Lower leg skin (tissue), 4 donors: ENCODE measurements at regions not wholly inside any gene's neighbourhood (a gene's known extent, or its start where the extent isn't known, plus 50 kb on each side); places are given as distances from the start of the nearest gene placed in this dataset.
"Not testable (repeated sequence)": the region's sequence is repeated elsewhere in the genome, so short reads cannot be mapped to it uniquely, and the experiment has no call there.

ENCODE experiments used
- DNase-seq, 2 donors: peaks; one replicate each; pipeline ENCODE4 v3.0.0-alpha.2; 2019; ENCODE audit warnings: low spot score in 2 of 2
- H3K4me3 ChIP-seq: fragments of 200-600 bp; sonication (generic); 2 replicates; pipeline ENCODE4 v1.5.1; 2017; ENCODE audit warnings: mild to moderate bottlenecking, low read depth; ENCODE audit not compliant: poor library complexity, severe bottlenecking
- POLR2A ChIP-seq, 2 donors: fragments of 450-650 bp; IDR thresholded peaks; one replicate each; pipeline ENCODE4 v1.6.1; 2016 to 2017; ENCODE audit warnings: antibody characterized with exemption in 2 of 2, mild to moderate bottlenecking in 1 of 2, moderate library complexity in 1 of 2
- WGBS, 2 donors: methylation state at CpG; one replicate each; pipeline ENCODE4 v1.1.5; 2018; 5-methylcytosine and 5-hydroxymethylcytosine counted together
- intact Hi-C: fragments of 100-400 bp; cut with DNase I; formaldehyde crosslinking; loops from one replicate; pipeline ENCODE4 v1.15.0; 2023; ENCODE audit warnings: low total_unique reads
- TF ChIP-seq, protein P1 (sequence below), 3 donors: fragments of 450-650 bp; IDR thresholded peaks; one replicate each; pipeline ENCODE4 v1.5.1; 2016; ENCODE audit warnings: antibody characterized with exemption in 3 of 3, mild to moderate bottlenecking in 3 of 3, moderate library complexity in 2 of 3

- TF ChIP-seq POLR2A (IDR thresholded peaks at IDR 0.05) = no peak
- TF ChIP-seq, protein P1, sequence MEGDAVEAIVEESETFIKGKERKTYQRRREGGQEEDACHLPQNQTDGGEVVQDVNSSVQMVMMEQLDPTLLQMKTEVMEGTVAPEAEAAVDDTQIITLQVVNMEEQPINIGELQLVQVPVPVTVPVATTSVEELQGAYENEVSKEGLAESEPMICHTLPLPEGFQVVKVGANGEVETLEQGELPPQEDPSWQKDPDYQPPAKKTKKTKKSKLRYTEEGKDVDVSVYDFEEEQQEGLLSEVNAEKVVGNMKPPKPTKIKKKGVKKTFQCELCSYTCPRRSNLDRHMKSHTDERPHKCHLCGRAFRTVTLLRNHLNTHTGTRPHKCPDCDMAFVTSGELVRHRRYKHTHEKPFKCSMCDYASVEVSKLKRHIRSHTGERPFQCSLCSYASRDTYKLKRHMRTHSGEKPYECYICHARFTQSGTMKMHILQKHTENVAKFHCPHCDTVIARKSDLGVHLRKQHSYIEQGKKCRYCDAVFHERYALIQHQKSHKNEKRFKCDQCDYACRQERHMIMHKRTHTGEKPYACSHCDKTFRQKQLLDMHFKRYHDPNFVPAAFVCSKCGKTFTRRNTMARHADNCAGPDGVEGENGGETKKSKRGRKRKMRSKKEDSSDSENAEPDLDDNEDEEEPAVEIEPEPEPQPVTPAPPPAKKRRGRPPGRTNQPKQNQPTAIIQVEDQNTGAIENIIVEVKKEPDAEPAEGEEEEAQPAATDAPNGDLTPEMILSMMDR (IDR thresholded peaks at IDR 0.05) = no peak
- intact Hi-C loops = no loop called here
- DNase-seq = no peak
- H3K4me3 ChIP-seq = no peak overlapping the region
- 85 to 98% methylated on average over 2 of the region's 2 CpGs for WGBS, 2 donors
Observed at GRCh38 chr6:77263003-77263402, 200.3 kb downstream of the HTR1B start.

- WGBS, 2 donors = 84 to 86% methylated on average over 7 of the region's 7 CpGs
- H3K4me3 ChIP-seq, DNase-seq, intact Hi-C loops: not testable (repeated sequence)
Observed at GRCh38 chr6:77251801-77252200, 211.5 kb downstream of the HTR1B start.

DNA sequence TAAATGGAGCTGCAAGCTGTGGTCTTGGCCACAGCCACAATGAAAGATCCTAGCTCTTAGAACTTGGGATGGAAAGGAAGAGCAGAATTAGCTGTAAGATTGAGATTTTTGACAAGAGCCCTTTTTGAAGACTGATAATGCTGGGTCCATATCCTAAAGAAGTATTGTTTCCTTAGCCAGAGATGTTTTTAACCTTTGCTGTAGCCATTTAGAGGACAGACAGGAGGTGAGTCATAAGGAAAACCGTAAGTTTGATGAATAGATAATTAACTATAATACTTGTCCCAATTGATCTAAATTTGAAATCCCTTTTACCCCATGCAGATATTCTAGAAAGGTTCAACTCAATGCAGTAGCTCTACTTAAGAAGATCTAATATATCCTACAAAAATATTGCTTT, 213.7 kb downstream of the HTR1B start:
- intact Hi-C loops = no loop called here
- TF ChIP-seq POLR2A (IDR thresholded peaks at IDR 0.05) = no peak
- TF ChIP-seq, protein P1 (IDR thresholded peaks at IDR 0.05) = no peak
- no peak for DNase-seq
- no peak overlapping the region for H3K4me3 ChIP-seq
- 64 to 74% methylated on average over 1 of the region's 1 CpG for WGBS, 2 donors

DNA sequence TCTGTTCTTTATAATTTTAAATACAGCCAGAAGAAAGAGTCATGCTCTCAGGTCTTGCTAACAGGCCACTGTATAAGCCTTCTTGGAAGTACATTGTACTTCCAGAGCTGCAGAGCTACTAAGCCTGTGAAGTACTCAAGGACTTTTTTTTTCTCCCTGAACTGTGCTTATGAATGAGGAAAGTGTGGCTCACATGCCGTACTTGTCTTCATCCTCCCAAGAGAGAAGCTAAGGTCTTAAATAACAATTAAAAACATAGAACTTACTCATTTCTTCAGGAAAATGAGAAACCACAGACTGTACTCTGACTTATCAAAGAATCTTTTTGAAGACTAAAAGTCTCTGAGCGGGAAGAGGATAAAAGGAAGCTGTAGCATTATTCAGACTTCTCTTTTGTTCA, 218.3 kb downstream of the HTR1B start:
- TF ChIP-seq, protein P1 (IDR thresholded peaks at IDR 0.05) = no peak
- no peak for TF ChIP-seq POLR2A (IDR thresholded peaks at IDR 0.05)
- no peak overlapping the region for H3K4me3 ChIP-seq
- 63 to 73% methylated on average over 2 of the region's 2 CpGs for WGBS, 2 donors
- DNase-seq = no peak
- intact Hi-C loops = no loop called here

GRCh38 chr6:77231438-77232305, 231.6 kb downstream of the HTR1B start:
- H3K4me3 ChIP-seq = no peak overlapping the region
- no peak for TF ChIP-seq POLR2A (IDR thresholded peaks at IDR 0.05)
- TF ChIP-seq, protein P1 (IDR thresholded peaks at IDR 0.05) = no peak
- intact Hi-C loops = no loop called here
- 58 to 79% methylated on average over 1 of the region's 1 CpG for WGBS, 2 donors
- no peak for DNase-seq

- no peak for TF ChIP-seq POLR2A (IDR thresholded peaks at IDR 0.05)
- TF ChIP-seq, protein P1 (IDR thresholded peaks at IDR 0.05) = no peak
- intact Hi-C loops = no loop called here
- no peak for DNase-seq
- H3K4me3 ChIP-seq = no peak overlapping the region
Observed at GRCh38 chr6:77228279-77228678, 235.0 kb downstream of the HTR1B start.
